Stomach (tissue), 4 donors: ENCODE measurements at regions not wholly inside any gene's neighbourhood (a gene's known extent, or its start where the extent isn't known, plus 50 kb on each side); places are given as distances from the start of the nearest gene placed in this dataset.

Experiments
- CTCF ChIP-seq, 7 experiments: fragments of 450-650 bp in 4 of 7; fragments of 200-600 bp in 3 of 7; sonication (generic) in 3 of 7; IDR thresholded peaks; one replicate each; pipeline ENCODE4 v1.5.1; 2016 to 2019; ENCODE audit warnings: antibody characterized with exemption in 7 of 7, control low read depth in 2 of 7, mild to moderate bottlenecking in 1 of 7
- EP300 ChIP-seq: sonication (generic); formaldehyde crosslinking; IDR thresholded peaks from one replicate; pipeline ENCODE4 v1.6.1; 2017; ENCODE audit warnings: antibody characterized with exemption
- POLR2A ChIP-seq, 4 donors: fragments of 450-650 bp; IDR thresholded peaks; one replicate each; pipeline ENCODE4 v1.6.1; 2016; ENCODE audit warnings: antibody characterized with exemption in 4 of 4, control low read depth in 2 of 4, mild to moderate bottlenecking in 1 of 4, moderate library complexity in 1 of 4
- POLR2AphosphoS5 ChIP-seq, 3 donors: sonication (generic); formaldehyde crosslinking; IDR thresholded peaks; one replicate each; pipeline ENCODE4 v1.6.1; 2016; ENCODE audit warnings: antibody characterized with exemption in 3 of 3

- TF ChIP-seq CTCF (IDR thresholded peaks at IDR 0.05), result no peak
- no peak for TF ChIP-seq POLR2AphosphoS5 (IDR thresholded peaks at IDR 0.05)
- TF ChIP-seq EP300, result no peak
- TF ChIP-seq POLR2A (IDR thresholded peaks at IDR 0.05), result no peak
Observed at GRCh38 chr14:82239223-82239622, 705.6 kb upstream of the SEL1L start.
